ENCODE measurements at regions not wholly inside any gene's neighbourhood (a gene's known extent, or its start where the extent isn't known, plus 50 kb on each side); places are given as distances from the start of the nearest gene placed in this dataset.

DNA sequence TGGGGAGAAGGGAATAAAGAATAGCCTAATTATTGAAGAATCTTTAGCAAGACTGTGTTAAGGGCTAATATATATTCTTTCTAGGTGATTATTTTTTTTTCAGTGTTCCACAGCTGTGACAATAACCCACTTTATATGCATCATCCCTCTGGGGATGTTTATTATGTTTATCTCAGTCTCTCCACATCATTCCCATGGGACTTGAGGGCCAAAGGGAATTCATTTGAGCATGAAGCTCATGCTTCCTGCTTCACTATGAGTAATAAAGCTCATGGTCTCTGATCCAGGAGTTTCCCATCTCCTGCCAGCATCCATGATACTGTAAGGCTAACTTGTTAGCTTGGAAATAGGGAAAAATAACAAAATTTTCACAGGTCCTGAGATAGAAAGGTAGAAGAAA, 1888.4 kb downstream of the LRRC4C start (continued):
- TF ChIP-seq, protein P1, sequence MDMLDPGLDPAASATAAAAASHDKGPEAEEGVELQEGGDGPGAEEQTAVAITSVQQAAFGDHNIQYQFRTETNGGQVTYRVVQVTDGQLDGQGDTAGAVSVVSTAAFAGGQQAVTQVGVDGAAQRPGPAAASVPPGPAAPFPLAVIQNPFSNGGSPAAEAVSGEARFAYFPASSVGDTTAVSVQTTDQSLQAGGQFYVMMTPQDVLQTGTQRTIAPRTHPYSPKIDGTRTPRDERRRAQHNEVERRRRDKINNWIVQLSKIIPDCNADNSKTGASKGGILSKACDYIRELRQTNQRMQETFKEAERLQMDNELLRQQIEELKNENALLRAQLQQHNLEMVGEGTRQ (IDR thresholded peaks at IDR 0.05; ENCODE audit: low read length) = no peak

DNA sequence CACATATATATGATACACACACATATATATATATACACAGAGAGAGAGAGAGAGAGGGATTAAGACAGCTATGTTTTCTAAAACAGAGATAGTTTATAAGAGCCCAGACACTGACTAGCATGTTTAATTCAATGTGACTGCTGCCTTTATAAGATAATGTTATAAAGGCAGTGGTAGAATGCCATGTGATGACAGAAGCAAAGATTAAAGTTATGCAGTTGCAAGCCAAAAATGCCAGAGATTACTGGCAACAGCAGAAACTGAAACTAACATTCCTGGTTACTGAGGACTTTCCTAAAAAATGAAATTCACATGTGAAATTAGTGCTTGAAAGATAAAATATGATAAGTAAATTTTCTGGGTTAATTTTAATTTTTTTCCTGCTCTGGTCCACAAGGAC, 1888.9 kb downstream of the LRRC4C start:
- Histone ChIP-seq H3K9me3 (ENCODE audit: insufficient read depth in 2 of 2, low read depth in 1 of 2, low read length in 1 of 2) (no peaks in the 10 kb centered on the region), H3K27ac (ENCODE audit: low read depth, low read length) (no peak overlapping the region), H3K14ac (ENCODE audit: insufficient read length) (no peak overlapping the region), H3K27me3 (replicated peaks in 1 of 4; ENCODE audit: control insufficient read depth in 3 of 4, extremely low read depth in 1 of 4, insufficient read depth in 3 of 4, low read length in 3 of 4) (no peaks in the 10 kb centered on the region), H3K36me3 (ENCODE audit: control insufficient read depth in 2 of 4, insufficient read depth in 4 of 4, low read length in 3 of 4) (no peaks in the 10 kb centered on the region), H2AK5ac (ENCODE audit: low read depth, low read length) (no peak overlapping the region), H2BK20ac (ENCODE audit: low read length) (no peak overlapping the region), H2AFZ (ENCODE audit: low read length) (no peak overlapping the region), H4K20me1 (replicated peaks in 1 of 2; ENCODE audit: control insufficient read depth in 1 of 2, insufficient read depth in 2 of 2, low read length in 2 of 2) (no peaks in the 10 kb centered on the region), H2BK120ac (replicated peaks; ENCODE audit: low read depth, low read length) (no peak overlapping the region), H3K4me2 (ENCODE audit: insufficient read depth in 1 of 2, low read depth in 2 of 2, low read length in 2 of 2) (no peak overlapping the region), H3K23me2 (ENCODE audit: low read depth, low read length) (no peaks in the 10 kb centered on the region), H2BK15ac (ENCODE audit: low read length) (no peak overlapping the region), H2BK12ac (ENCODE audit: low read depth, low read length) (no peak overlapping the region), H3K56ac (replicated peaks; ENCODE audit: insufficient read length, low read depth, low read length) (no peak overlapping the region), H3K9ac (replicated peaks in 1 of 4; ENCODE audit: extremely low read depth in 1 of 4, low read depth in 3 of 4, low read length in 3 of 4) (no peak overlapping the region), H3K23ac (ENCODE audit: insufficient read length) (no peak overlapping the region), H2BK5ac (ENCODE audit: low read depth, low read length) (no peak overlapping the region), H4K5ac (ENCODE audit: insufficient read length, low read depth, low read length) (no peak overlapping the region), H4K91ac (replicated peaks; ENCODE audit: insufficient read length, low read length) (no peak overlapping the region), H4K8ac (ENCODE audit: extremely low read depth, insufficient read depth, low read length) (no peak overlapping the region), H3K18ac (ENCODE audit: extremely low read depth, low read length) (no peak overlapping the region), H3K79me2 (ENCODE audit: control insufficient read depth in 1 of 2, insufficient read depth in 2 of 2, low read length in 2 of 2) (no peaks in the 10 kb centered on the region), H3K79me1 (ENCODE audit: low read depth, low read length) (no peaks in the 10 kb centered on the region), H3K4ac (replicated peaks; ENCODE audit: insufficient read length, low read depth, low read length) (no peak overlapping the region), H3K4me1 (replicated peaks in 1 of 4; ENCODE audit: control insufficient read depth in 3 of 4, insufficient read depth in 4 of 4, low read length in 3 of 4) (no peaks in the 10 kb centered on the region), H3K4me3 (ENCODE audit: extremely low read depth in 1 of 4, insufficient read depth in 2 of 4, low read depth in 3 of 4, low read length in 4 of 4) (no peak overlapping the region)
- FAIRE-seq (no peak), DNase-seq (ENCODE audit: low read depth in 1 of 2, low spot score in 2 of 2) (no peak)
- POLR2A ChIA-PET (ENCODE audit: partially characterized antibody) = no interaction called here
- CTCF ChIA-PET (ENCODE audit: partially characterized antibody) = no interaction called here
- TF ChIP-seq, protein P2, sequence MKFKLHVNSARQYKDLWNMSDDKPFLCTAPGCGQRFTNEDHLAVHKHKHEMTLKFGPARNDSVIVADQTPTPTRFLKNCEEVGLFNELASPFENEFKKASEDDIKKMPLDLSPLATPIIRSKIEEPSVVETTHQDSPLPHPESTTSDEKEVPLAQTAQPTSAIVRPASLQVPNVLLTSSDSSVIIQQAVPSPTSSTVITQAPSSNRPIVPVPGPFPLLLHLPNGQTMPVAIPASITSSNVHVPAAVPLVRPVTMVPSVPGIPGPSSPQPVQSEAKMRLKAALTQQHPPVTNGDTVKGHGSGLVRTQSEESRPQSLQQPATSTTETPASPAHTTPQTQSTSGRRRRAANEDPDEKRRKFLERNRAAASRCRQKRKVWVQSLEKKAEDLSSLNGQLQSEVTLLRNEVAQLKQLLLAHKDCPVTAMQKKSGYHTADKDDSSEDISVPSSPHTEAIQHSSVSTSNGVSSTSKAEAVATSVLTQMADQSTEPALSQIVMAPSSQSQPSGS (IDR thresholded peaks at IDR 0.05; ENCODE audit: low read length) = no peak
- TF ChIP-seq JUND (IDR thresholded peaks at IDR 0.05; ENCODE audit: low read length) (no peak), KDM1A (IDR thresholded peaks at IDR 0.05; ENCODE audit: borderline replicate concordance, low read length) (no peak), EZH2 (IDR thresholded peaks at IDR 0.05; ENCODE audit: low read depth, low read length, severe bottlenecking) (no peak), CREB1 (IDR thresholded peaks at IDR 0.05) (no peak), SIX5 (IDR thresholded peaks at IDR 0.05; ENCODE audit: low read depth, low read length) (no peak), SUZ12 (IDR thresholded peaks at IDR 0.05; ENCODE audit: low read length) (no peak), CEBPB (IDR thresholded peaks at IDR 0.05; ENCODE audit: low read depth, low read length) (no peak), CBX5 (IDR thresholded peaks at IDR 0.05; ENCODE audit: low read depth, low read length) (no peak), RBBP5 (IDR thresholded peaks at IDR 0.05; ENCODE audit: borderline replicate concordance, low read depth, low read length) (no peak), GTF2F1 (IDR thresholded peaks at IDR 0.05; ENCODE audit: borderline replicate concordance, low read depth, low read length) (no peak)
